NCI-H2196 (cell line): ENCODE measurements at regions not wholly inside any gene's neighbourhood (a gene's known extent, or its start where the extent isn't known, plus 50 kb on each side); places are given as distances from the start of the nearest gene placed in this dataset.

Experiments used
- DNase-seq: peaks from one replicate; lab custom pipeline; 2025; ENCODE audit not compliant: unreplicated experiment; lab: John Stamatoyannopoulos, UW

GRCh38 chr5:40006260-40006659 is 581.5 kb upstream of the DAB2 start:
- DNase-seq: no peak

GRCh38 chr5:40001796-40002195 is 577.0 kb upstream of the DAB2 start:
- DNase-seq: no peak

- no peak for DNase-seq
Measured at GRCh38 chr5:39998518-39998917, 573.7 kb upstream of the DAB2 start.

- DNase-seq: no peak
Measured at GRCh38 chr5:39995990-39996389, 571.2 kb upstream of the DAB2 start.

GRCh38 chr5:39992617-39993202 is 567.9 kb upstream of the DAB2 start:
- no peak for DNase-seq

- no peak for DNase-seq
Measured at GRCh38 chr5:39986614-39987013, 561.8 kb upstream of the DAB2 start.

- no peak for DNase-seq
Measured at GRCh38 chr5:39980056-39980455, 555.3 kb upstream of the DAB2 start.

- no peak for DNase-seq
Measured at GRCh38 chr5:39977066-39977655, 552.4 kb upstream of the DAB2 start.

GRCh38 chr5:39970117-39970798 is 545.5 kb upstream of the DAB2 start:
- no peak for DNase-seq

- no peak for DNase-seq
Measured at GRCh38 chr5:39968381-39968780, 543.6 kb upstream of the DAB2 start.

GRCh38 chr5:39955156-39955555 is 530.4 kb upstream of the DAB2 start:
- DNase-seq: no peak

- DNase-seq: no peak
Measured at GRCh38 chr5:39951070-39951469, 526.3 kb upstream of the DAB2 start.

- peak; percentile 75 for DNase-seq
Measured at GRCh38 chr5:39948867-39949468, 524.2 kb upstream of the DAB2 start.

- no peak for DNase-seq
Measured at GRCh38 chr5:39948341-39948740, 523.6 kb upstream of the DAB2 start.

- no peak for DNase-seq
Measured at GRCh38 chr5:39947657-39948056, 522.9 kb upstream of the DAB2 start.

GRCh38 chr5:39946356-39947045 is 521.7 kb upstream of the DAB2 start:
- DNase-seq: no peak

GRCh38 chr5:39945870-39946269 is 521.1 kb upstream of the DAB2 start:
- no peak for DNase-seq

GRCh38 chr5:39943811-39944210 is 519.0 kb upstream of the DAB2 start:
- no peak for DNase-seq

- DNase-seq: no peak
Measured at GRCh38 chr5:39942606-39943005, 517.8 kb upstream of the DAB2 start.

GRCh38 chr5:39941416-39941815 is 516.6 kb upstream of the DAB2 start:
- DNase-seq: no peak

GRCh38 chr5:39934830-39935229 is 510.1 kb upstream of the DAB2 start:
- no peak for DNase-seq

- no peak for DNase-seq
Measured at GRCh38 chr5:39933061-39933460, 508.3 kb upstream of the DAB2 start.
